RWPE2 (cell line): ENCODE measurements at regions not wholly inside any gene's neighbourhood (a gene's known extent, or its start where the extent isn't known, plus 50 kb on each side); places are given as distances from the start of the nearest gene placed in this dataset.

Experiments
- ATAC-seq: fragments of 200-7000 bp; cut with Tn5 transposase; 3 replicates; pipeline ENCODE4 v1.9.1; 2021; ENCODE audit warnings: low read depth
- DNase-seq: peaks from one replicate; pipeline ENCODE4 v3.0.0-alpha.2; 2020; ENCODE audit warnings: low spot score
- H3K27ac ChIP-seq: fragments of 450-650 bp; 2 replicates; pipeline ENCODE4 v1.5.1; 2017; ENCODE audit warnings: mild to moderate bottlenecking; ENCODE audit not compliant: poor library complexity, severe bottlenecking
- H3K27me3 ChIP-seq: fragments of 250-450 bp; sonication (Bioruptor Pico); 2 replicates; pipeline ENCODE4 v1.5.1; 2021; ENCODE audit warnings: mild to moderate bottlenecking, moderate library complexity; ENCODE audit not compliant: insufficient read depth, poor library complexity, severe bottlenecking
- H3K36me3 ChIP-seq: fragments of 250-450 bp; sonication (Bioruptor Pico); 2 replicates; pipeline ENCODE4 v1.5.1; 2020; ENCODE audit warnings: low read depth, mild to moderate bottlenecking, moderate library complexity
- H3K4me1 ChIP-seq: fragments of 250-450 bp; sonication (Bioruptor Pico); 2 replicates; pipeline ENCODE4 v1.5.1; 2021; ENCODE audit warnings: mild to moderate bottlenecking, moderate library complexity; ENCODE audit not compliant: insufficient read depth, poor library complexity, severe bottlenecking
- H3K4me3 ChIP-seq: fragments of 250-450 bp; sonication (Bioruptor Pico); 2 replicates; pipeline ENCODE4 v1.5.1; 2021; ENCODE audit warnings: mild to moderate bottlenecking, moderate library complexity; ENCODE audit not compliant: severe bottlenecking
- H3K9me3 ChIP-seq: fragments of 250-450 bp; sonication (Bioruptor Pico); 2 replicates; pipeline ENCODE4 v1.5.1; 2021; ENCODE audit warnings: mild to moderate bottlenecking, moderate library complexity; ENCODE audit not compliant: severe bottlenecking
- CTCF ChIP-seq: fragments of 450-650 bp; IDR thresholded peaks from one replicate; pipeline ENCODE4 v1.5.1; 2017; ENCODE audit warnings: mild to moderate bottlenecking, moderate library complexity; ENCODE audit not compliant: poor library complexity, severe bottlenecking

GRCh38 chrX:99480728-99481127 lies 929.3 kb downstream of the PCDH19 start:
- TF ChIP-seq CTCF: no peak
- no peak for ATAC-seq
- no peak for DNase-seq
- Histone ChIP-seq H3K27ac (no peak overlapping the region), H3K36me3 (no peaks in the 10 kb centered on the region), H3K4me3 (no peak overlapping the region), H3K9me3 (no peaks in the 10 kb centered on the region), H3K27me3 (no peaks in the 10 kb centered on the region), H3K4me1 (no peaks in the 10 kb centered on the region)

GRCh38 chrX:99469439-99469838 lies 940.6 kb downstream of the PCDH19 start:
- H3K27ac ChIP-seq: no peak overlapping the region
- no peaks in the 10 kb centered on the region for H3K9me3 ChIP-seq
- H3K27me3 ChIP-seq: no peaks in the 10 kb centered on the region
- no peaks in the 10 kb centered on the region for H3K36me3 ChIP-seq
- TF ChIP-seq CTCF: no peak
- no peak for ATAC-seq
- H3K4me3 ChIP-seq: no peak overlapping the region
- no peaks in the 10 kb centered on the region for H3K4me1 ChIP-seq
- no peak for DNase-seq

- no peaks in the 10 kb centered on the region for H3K9me3 ChIP-seq
- H3K4me1 ChIP-seq: no peaks in the 10 kb centered on the region
- TF ChIP-seq CTCF: no peak
- ATAC-seq (no peak), DNase-seq (no peak)
- no peak overlapping the region for H3K27ac ChIP-seq
- H3K27me3 ChIP-seq: no peaks in the 10 kb centered on the region
- no peaks in the 10 kb centered on the region for H3K36me3 ChIP-seq
- no peak overlapping the region for H3K4me3 ChIP-seq
These were observed 941.1 kb downstream of the PCDH19 start for GRCh38 chrX:99468993-99469392.

GRCh38 chrX:99461223-99461622 lies 948.9 kb downstream of the PCDH19 start:
- no peak overlapping the region for H3K4me3 ChIP-seq
- ATAC-seq: no peak
- H3K27me3 ChIP-seq: no peaks in the 10 kb centered on the region
- H3K9me3 ChIP-seq: no peaks in the 10 kb centered on the region
- DNase-seq: no peak
- no peak overlapping the region for H3K27ac ChIP-seq
- no peak for TF ChIP-seq CTCF
- H3K4me1 ChIP-seq: no peaks in the 10 kb centered on the region
- no peaks in the 10 kb centered on the region for H3K36me3 ChIP-seq

GRCh38 chrX:99445336-99445735 lies 964.7 kb downstream of the PCDH19 start:
- H3K36me3 ChIP-seq: no peaks in the 10 kb centered on the region
- ATAC-seq: no peak
- H3K27ac ChIP-seq: no peak overlapping the region
- no peak overlapping the region for H3K4me3 ChIP-seq
- DNase-seq: no peak
- H3K4me1 ChIP-seq: no peaks in the 10 kb centered on the region
- H3K27me3 ChIP-seq: no peaks in the 10 kb centered on the region
- H3K9me3 ChIP-seq: no peaks in the 10 kb centered on the region
- TF ChIP-seq CTCF: no peak
